ENCODE measurements at regions not wholly inside any gene's neighbourhood (a gene's known extent, or its start where the extent isn't known, plus 50 kb on each side); places are given as distances from the start of the nearest gene placed in this dataset.

GRCh38 chrY:9018401-9018800 lies 318.9 kb upstream of the TSPY4 start:
- TF ChIP-seq CTCF (IDR thresholded peaks at IDR 0.05) (no peak), POLR2A (IDR thresholded peaks at IDR 0.05) (no peak)

Measured in lower leg skin (tissue), 3 donors.